ENCODE measurements at regions not wholly inside any gene's neighbourhood (a gene's known extent, or its start where the extent isn't known, plus 50 kb on each side); places are given as distances from the start of the nearest gene placed in this dataset.

- no peak for DNase-seq
Observed at GRCh38 chr6:17047889-17048288, 54.0 kb upstream of the STMND1 start.

- DNase-seq, result no peak
Observed at GRCh38 chr6:17045581-17046322, 56.1 kb upstream of the STMND1 start.

GRCh38 chr6:17043148-17043522 is 58.7 kb upstream of the STMND1 start:
- no peak for DNase-seq

- DNase-seq, result no peak
Observed at GRCh38 chr6:17042422-17043147, 59.3 kb upstream of the STMND1 start.

GRCh38 chr6:17039266-17039665 is 62.6 kb upstream of the STMND1 start:
- no peak for DNase-seq

- no peak for DNase-seq
Observed at GRCh38 chr6:17038316-17038715, 63.5 kb upstream of the STMND1 start.

GRCh38 chr6:17036065-17036393 is 65.8 kb upstream of the STMND1 start:
- no peak for DNase-seq

- no peak for DNase-seq
Observed at GRCh38 chr6:17035257-17036064, 66.4 kb upstream of the STMND1 start.

- no peak for DNase-seq
Observed at GRCh38 chr6:17033746-17034145, 68.1 kb upstream of the STMND1 start.

- no peak for DNase-seq
Observed at GRCh38 chr6:17032988-17033634, 68.7 kb upstream of the STMND1 start.

- DNase-seq, result no peak
Observed at GRCh38 chr6:17032590-17032987, 69.3 kb upstream of the STMND1 start.

GRCh38 chr6:17031961-17032360 is 69.9 kb upstream of the STMND1 start:
- DNase-seq, result no peak

GRCh38 chr6:17027441-17027840 is 74.4 kb upstream of the STMND1 start:
- no peak for DNase-seq

- DNase-seq, result no peak
Observed at GRCh38 chr6:17022604-17023003, 79.2 kb upstream of the STMND1 start.

- no peak for DNase-seq
Observed at GRCh38 chr6:17021539-17021889, 80.3 kb upstream of the STMND1 start.

- DNase-seq, result no peak
Observed at GRCh38 chr6:17020889-17021538, 80.8 kb upstream of the STMND1 start.

- no peak for DNase-seq
Observed at GRCh38 chr6:17018425-17018824, 83.4 kb upstream of the STMND1 start.

- no peak for DNase-seq
Observed at GRCh38 chr6:17017416-17017815, 84.4 kb upstream of the STMND1 start.

- DNase-seq, result peak; percentile 16
Observed at GRCh38 chr6:17015551-17016381, 86.1 kb upstream of the STMND1 start.

- DNase-seq, result no peak
Observed at GRCh38 chr6:17015144-17015543, 86.7 kb upstream of the STMND1 start.

- no peak for DNase-seq
Observed at GRCh38 chr6:17013701-17014100, 88.1 kb upstream of the STMND1 start.

All from activated naive CD4-positive, alpha-beta T cell treated with anti-CD3 and anti-CD28 coated beads, Interleukin-2, amount 50 U/mL, for 16 hours (primary cell).